ENCODE measurements at regions not wholly inside any gene's neighbourhood (a gene's known extent, or its start where the extent isn't known, plus 50 kb on each side); places are given as distances from the start of the nearest gene placed in this dataset.

GRCh38 chr4:151833174-151833573 lies 72.4 kb upstream of the GATB start (continued):
- TF ChIP-seq CREM (IDR thresholded peaks at IDR 0.05; ENCODE audit: low read depth) (peak; percentile 60), E2F4 (IDR thresholded peaks at IDR 0.05; ENCODE audit: low read depth, low read length) (no peak), NKRF (conservative IDR thresholded peaks at IDR 0.05) (no peak), DPF2 (IDR thresholded peaks at IDR 0.05) (no peak), CBX3 (IDR thresholded peaks at IDR 0.05; ENCODE audit: borderline replicate concordance, low read depth) (no peak), NFXL1 (IDR thresholded peaks at IDR 0.05; ENCODE audit: borderline replicate concordance) (no peak), BMI1 (IDR thresholded peaks at IDR 0.05; ENCODE audit: borderline replicate concordance) (no peak), CEBPB (IDR thresholded peaks at IDR 0.05; ENCODE audit: borderline replicate concordance in 1 of 2, low read depth in 2 of 2, low read length in 2 of 2) (no peak)
- TF ChIP-seq, protein P1, sequence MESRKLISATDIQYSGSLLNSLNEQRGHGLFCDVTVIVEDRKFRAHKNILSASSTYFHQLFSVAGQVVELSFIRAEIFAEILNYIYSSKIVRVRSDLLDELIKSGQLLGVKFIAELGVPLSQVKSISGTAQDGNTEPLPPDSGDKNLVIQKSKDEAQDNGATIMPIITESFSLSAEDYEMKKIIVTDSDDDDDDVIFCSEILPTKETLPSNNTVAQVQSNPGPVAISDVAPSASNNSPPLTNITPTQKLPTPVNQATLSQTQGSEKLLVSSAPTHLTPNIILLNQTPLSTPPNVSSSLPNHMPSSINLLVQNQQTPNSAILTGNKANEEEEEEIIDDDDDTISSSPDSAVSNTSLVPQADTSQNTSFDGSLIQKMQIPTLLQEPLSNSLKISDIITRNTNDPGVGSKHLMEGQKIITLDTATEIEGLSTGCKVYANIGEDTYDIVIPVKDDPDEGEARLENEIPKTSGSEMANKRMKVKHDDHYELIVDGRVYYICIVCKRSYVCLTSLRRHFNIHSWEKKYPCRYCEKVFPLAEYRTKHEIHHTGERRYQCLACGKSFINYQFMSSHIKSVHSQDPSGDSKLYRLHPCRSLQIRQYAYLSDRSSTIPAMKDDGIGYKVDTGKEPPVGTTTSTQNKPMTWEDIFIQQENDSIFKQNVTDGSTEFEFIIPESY (IDR thresholded peaks at IDR 0.05) = no peak

All from GM12878 (cell line).